ENCODE measurements at regions not wholly inside any gene's neighbourhood (a gene's known extent, or its start where the extent isn't known, plus 50 kb on each side); places are given as distances from the start of the nearest gene placed in this dataset.

DNA sequence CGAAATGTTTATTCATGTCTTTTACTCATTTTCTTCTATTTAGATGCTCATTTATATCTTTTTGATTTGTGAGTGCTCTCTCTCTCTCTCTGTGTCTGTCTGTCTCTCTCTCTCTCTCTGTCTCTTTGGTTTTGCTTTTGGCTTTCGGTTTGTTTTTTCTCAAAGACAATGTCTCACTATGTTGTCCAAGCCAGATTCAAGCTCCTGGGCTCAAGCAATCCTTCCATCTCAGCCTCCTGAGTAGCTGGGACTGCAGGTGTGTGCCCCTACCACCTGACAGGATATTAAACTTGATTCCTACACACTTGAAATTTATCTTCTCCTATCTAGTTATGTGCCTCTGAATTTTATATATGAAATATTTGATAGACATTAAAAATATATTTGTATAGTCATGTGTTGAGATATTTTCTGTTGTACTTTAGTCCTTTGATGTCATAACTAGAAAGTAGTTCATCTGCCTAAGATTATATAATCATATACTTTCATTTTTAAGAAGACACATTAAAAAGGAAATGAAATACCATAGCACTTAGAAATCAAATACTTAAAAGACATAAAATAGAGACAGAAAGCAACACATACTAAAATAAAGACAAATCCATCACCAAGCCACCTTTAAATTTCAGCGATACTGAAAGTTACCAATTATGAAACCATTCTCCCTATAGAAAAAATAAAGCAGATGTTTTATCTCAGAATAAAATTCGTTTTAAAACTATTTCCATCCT, 68.1 kb upstream of the SFMBT2 start:
- ChIA-PET POLR2A (interaction anchor here (1.1 kb wide), 1 partner anchor 68 kb away, joined by 3 read pairs; the partner anchor contains the start of gene SFMBT2), CTCF (no interaction called here)
- intact Hi-C loops (cut with DNase I, micrococcal nuclease), result no loop called here
- Mint-ChIP-seq H3K9me3 (no peaks in the 10 kb centered on the region), H3K27ac (peak overlapping the region; percentile 95), H3K4me1 (ENCODE audit: low read depth) (peaks cover 72% of the 10 kb centered on the region), H3K4me3 (peak overlapping the region; percentile 77), H3K36me3 (ENCODE audit: low read depth) (no peaks in the 10 kb centered on the region), H3K27me3 (no peaks in the 10 kb centered on the region)
- Histone ChIP-seq H3K9me3 (ENCODE audit: control insufficient read depth in 1 of 2, insufficient read depth in 1 of 2, low read length in 2 of 2) (no peaks in the 10 kb centered on the region), H3K27me3 (ENCODE audit: control insufficient read depth in 1 of 2, insufficient read depth in 2 of 2, low read length in 2 of 2) (no peaks in the 10 kb centered on the region), H3K4me1 (ENCODE audit: insufficient read depth, low read length) (peaks cover 56% of the 10 kb centered on the region), H3K4me3 (ENCODE audit: low read length) (no peak overlapping the region), H3K36me3 (ENCODE audit: insufficient read depth, low read length) (no peaks in the 10 kb centered on the region), H3K27ac (ENCODE audit: low read depth in 1 of 2, low read length in 2 of 2) (peak overlapping the region; percentile 33 to 35)
- ATAC-seq (ENCODE audit: poor library complexity), result peak; percentile 33
- TF ChIP-seq, protein P1, sequence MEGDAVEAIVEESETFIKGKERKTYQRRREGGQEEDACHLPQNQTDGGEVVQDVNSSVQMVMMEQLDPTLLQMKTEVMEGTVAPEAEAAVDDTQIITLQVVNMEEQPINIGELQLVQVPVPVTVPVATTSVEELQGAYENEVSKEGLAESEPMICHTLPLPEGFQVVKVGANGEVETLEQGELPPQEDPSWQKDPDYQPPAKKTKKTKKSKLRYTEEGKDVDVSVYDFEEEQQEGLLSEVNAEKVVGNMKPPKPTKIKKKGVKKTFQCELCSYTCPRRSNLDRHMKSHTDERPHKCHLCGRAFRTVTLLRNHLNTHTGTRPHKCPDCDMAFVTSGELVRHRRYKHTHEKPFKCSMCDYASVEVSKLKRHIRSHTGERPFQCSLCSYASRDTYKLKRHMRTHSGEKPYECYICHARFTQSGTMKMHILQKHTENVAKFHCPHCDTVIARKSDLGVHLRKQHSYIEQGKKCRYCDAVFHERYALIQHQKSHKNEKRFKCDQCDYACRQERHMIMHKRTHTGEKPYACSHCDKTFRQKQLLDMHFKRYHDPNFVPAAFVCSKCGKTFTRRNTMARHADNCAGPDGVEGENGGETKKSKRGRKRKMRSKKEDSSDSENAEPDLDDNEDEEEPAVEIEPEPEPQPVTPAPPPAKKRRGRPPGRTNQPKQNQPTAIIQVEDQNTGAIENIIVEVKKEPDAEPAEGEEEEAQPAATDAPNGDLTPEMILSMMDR (IDR thresholded peaks at IDR 0.05), result no peak
- DNase-seq, result peak in 1 of 14 experiments; percentile 42

DNA sequence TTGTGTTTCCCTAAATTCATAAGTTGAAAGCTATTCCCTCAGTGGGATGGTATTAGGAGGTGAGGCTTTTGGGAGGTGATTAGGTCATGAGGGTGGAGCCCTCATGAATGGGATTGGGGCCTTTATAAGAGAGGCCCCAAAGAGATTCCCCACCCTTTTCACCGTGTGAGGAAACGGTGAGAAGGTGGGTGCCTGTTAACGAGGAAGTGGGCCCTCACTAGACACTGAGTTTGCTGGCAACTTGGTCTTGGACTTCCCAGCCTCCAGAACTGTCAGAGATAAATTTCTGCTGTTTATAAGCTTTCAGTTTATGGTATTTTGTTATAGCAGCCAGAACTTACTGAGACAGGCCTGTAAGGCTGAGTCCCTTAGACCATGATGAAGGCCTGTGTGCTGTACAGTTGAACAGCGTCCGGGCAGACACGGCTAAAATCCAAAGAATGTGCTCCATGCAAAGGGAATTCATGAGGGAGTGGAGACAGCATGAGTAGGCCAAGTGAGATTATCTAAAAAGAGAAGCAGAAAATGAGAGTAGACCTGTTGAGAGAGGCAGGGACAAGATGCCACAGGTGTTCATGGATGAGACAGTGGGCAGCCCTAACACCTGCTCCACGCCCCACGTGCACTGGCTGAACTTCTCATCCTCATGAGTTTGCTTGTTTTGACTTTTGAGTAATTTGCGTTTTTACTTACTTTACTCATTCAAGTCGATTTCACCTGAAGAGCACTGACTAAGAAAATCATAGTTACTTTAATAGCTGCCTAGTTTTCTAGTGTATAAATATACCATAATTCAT, 66.9 kb upstream of the SFMBT2 start:
- DNase-seq, result no peak
- H3K4me3 Mint-ChIP-seq, result no peak overlapping the region
- TF ChIP-seq, protein P1 (IDR thresholded peaks at IDR 0.05), result no peak
- no peaks in the 10 kb centered on the region for H3K9me3 ChIP-seq (ENCODE audit: control insufficient read depth in 1 of 2, insufficient read depth in 1 of 2, low read length in 2 of 2)
- no peaks in the 10 kb centered on the region for H3K9me3 Mint-ChIP-seq
- ATAC-seq (ENCODE audit: poor library complexity), result no peak
- H3K36me3 Mint-ChIP-seq (ENCODE audit: low read depth), result no peaks in the 10 kb centered on the region
- intact Hi-C loops (cut with DNase I, micrococcal nuclease), result no loop called here
- ChIA-PET POLR2A (interaction anchor here (1.1 kb wide), 1 partner anchor 67 kb away, joined by 3 read pairs; the partner anchor contains the start of gene SFMBT2), CTCF (no interaction called here)
- no peak overlapping the region for H3K27ac ChIP-seq (ENCODE audit: low read depth in 1 of 2, low read length in 2 of 2)
- H3K36me3 ChIP-seq (ENCODE audit: insufficient read depth, low read length), result no peaks in the 10 kb centered on the region
- peak overlapping the region; percentile 95 for H3K27ac Mint-ChIP-seq
- H3K4me1 Mint-ChIP-seq (ENCODE audit: low read depth), result peaks cover 69% of the 10 kb centered on the region
- no peaks in the 10 kb centered on the region for H3K27me3 Mint-ChIP-seq
- no peak overlapping the region for H3K4me3 ChIP-seq (ENCODE audit: low read length)
- H3K4me1 ChIP-seq (ENCODE audit: insufficient read depth, low read length), result peaks cover 46% of the 10 kb centered on the region
- H3K27me3 ChIP-seq (ENCODE audit: control insufficient read depth in 1 of 2, insufficient read depth in 2 of 2, low read length in 2 of 2), result no peaks in the 10 kb centered on the region

DNA sequence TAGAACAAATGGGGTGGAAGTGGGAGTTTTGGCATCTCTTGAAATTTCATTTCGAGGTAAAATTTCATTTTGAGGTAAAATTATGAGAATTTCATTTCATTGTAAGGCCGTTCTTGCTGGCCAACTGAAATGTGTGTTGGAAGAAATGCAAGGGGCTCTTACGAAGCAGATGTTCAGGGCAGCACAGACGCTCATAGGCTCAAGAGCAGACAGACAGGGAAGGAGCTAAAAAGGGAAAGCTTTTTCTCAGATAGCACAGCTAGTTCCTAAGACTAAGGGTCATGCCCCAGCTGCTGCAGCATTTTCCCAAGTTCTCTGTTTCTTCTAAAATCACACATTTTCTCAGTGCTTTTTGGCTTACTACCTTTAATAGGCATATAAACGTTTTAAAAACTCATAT, 65.1 kb upstream of the SFMBT2 start:
- DNase-seq, result no peak
- H3K4me3 ChIP-seq (ENCODE audit: low read length), result no peak overlapping the region
- Mint-ChIP-seq H3K4me1 (ENCODE audit: low read depth) (peaks cover 73% of the 10 kb centered on the region), H3K9me3 (no peaks in the 10 kb centered on the region), H3K27me3 (no peaks in the 10 kb centered on the region), H3K4me3 (peak overlapping the region; percentile 35), H3K27ac (peak overlapping the region; percentile 40), H3K36me3 (ENCODE audit: low read depth) (no peaks in the 10 kb centered on the region)
- H3K36me3 ChIP-seq (ENCODE audit: insufficient read depth, low read length), result no peaks in the 10 kb centered on the region
- intact Hi-C loops (cut with DNase I, micrococcal nuclease), result no loop called here
- no peak for ATAC-seq (ENCODE audit: poor library complexity)
- ChIA-PET CTCF (no interaction called here), POLR2A (interaction anchor here (0.8 kb wide), 1 partner anchor 32 kb away, joined by 3 read pairs; no protein-coding TSS in a partner anchor)
- no peaks in the 10 kb centered on the region for H3K27me3 ChIP-seq (ENCODE audit: control insufficient read depth in 1 of 2, insufficient read depth in 2 of 2, low read length in 2 of 2)
- TF ChIP-seq, protein P1 (IDR thresholded peaks at IDR 0.05), result no peak
- no peaks in the 10 kb centered on the region for H3K9me3 ChIP-seq (ENCODE audit: control insufficient read depth in 1 of 2, insufficient read depth in 1 of 2, low read length in 2 of 2)
- peaks cover 40% of the 10 kb centered on the region for H3K4me1 ChIP-seq (ENCODE audit: insufficient read depth, low read length)
- H3K27ac ChIP-seq (ENCODE audit: low read depth in 1 of 2, low read length in 2 of 2), result no peak overlapping the region

All from CD4-positive, alpha-beta T cell (primary cell).